H1 (cell line): ENCODE measurements at regions not wholly inside any gene's neighbourhood (a gene's known extent, or its start where the extent isn't known, plus 50 kb on each side); places are given as distances from the start of the nearest gene placed in this dataset.

Experiments
- CTCF ChIA-PET: fragments of 300-600 bp; sonication (Branson Sonifier 250); formaldehyde crosslinking; loops from one replicate; lab custom pipeline; 2021; ENCODE audit not compliant: partially characterized antibody; lab: Charles Lee
- POLR2A ChIA-PET: fragments of 300-600 bp; sonication (Branson Sonifier 250); formaldehyde crosslinking; loops from one replicate; lab custom pipeline; 2021; ENCODE audit warnings: inconsistent platforms; ENCODE audit not compliant: partially characterized antibody; lab: Charles Lee
- DNase-seq, 2 experiments: peaks; one replicate each; pipeline versions ENCODE4 v3.0.0 to v3.0.0-alpha.2; 2010 to 2022; ENCODE audit warnings: low spot score in 2 of 2, low read depth in 1 of 2, mixed read lengths in 1 of 2
- FAIRE-seq: peaks from 2 replicates; lab custom pipeline; 2011; peaks lifted over from hg19 to GRCh38; lab: Jason Lieb, UNC
- H2AFZ ChIP-seq: 2 replicates; pipeline ENCODE4 v1.8.1; 2012; ENCODE audit warnings: low read length, inconsistent platforms
- H2AK5ac ChIP-seq: 2 replicates; pipeline ENCODE4 v1.6.1; 2013; ENCODE audit warnings: low read depth, low read length
- H2BK120ac ChIP-seq: replicated peaks from 2 replicates; pipeline ENCODE3; 2013; ENCODE audit warnings: low read depth, low read length, inconsistent platforms
- H2BK12ac ChIP-seq: 2 replicates; pipeline ENCODE4 v1.6.1; 2013; ENCODE audit warnings: low read depth, low read length
- H2BK15ac ChIP-seq: 2 replicates; pipeline ENCODE4 v1.6.1; 2013; ENCODE audit warnings: low read length
- H2BK20ac ChIP-seq: 2 replicates; pipeline ENCODE4 v1.6.1; 2013; ENCODE audit warnings: low read length
- H2BK5ac ChIP-seq: 2 replicates; pipeline ENCODE4 v1.6.1; 2013; ENCODE audit warnings: low read depth, low read length
- H3K14ac ChIP-seq: 2 replicates; pipeline ENCODE4 v1.6.1; 2013; ENCODE audit warnings: inconsistent platforms; ENCODE audit not compliant: insufficient read length
- H3K18ac ChIP-seq: 2 replicates; pipeline ENCODE4 v1.6.1; 2013; ENCODE audit warnings: low read length; ENCODE audit errors: extremely low read depth
- H3K23ac ChIP-seq: 2 replicates; pipeline ENCODE4 v1.6.1; 2013; ENCODE audit warnings: inconsistent platforms; ENCODE audit not compliant: insufficient read length
- H3K23me2 ChIP-seq: 2 replicates; pipeline ENCODE4 v1.6.1; 2013; ENCODE audit warnings: low read depth, low read length
- H3K27ac ChIP-seq: 2 replicates; pipeline ENCODE4 v1.6.1; 2011; ENCODE audit warnings: low read depth, low read length, inconsistent platforms
- H3K27me3 ChIP-seq, 4 experiments: replicated peaks in 1 of 4; 1 replicate in 1 of 4; 2 replicates in 3 of 4; pipeline versions ENCODE4 v1.6.1 to v1.8.1; 2011 to 2013; ENCODE audit warnings: low read length in 3 of 4, mild to moderate bottlenecking in 3 of 4, inconsistent platforms in 2 of 4, mixed read lengths in 2 of 4, moderate library complexity in 1 of 4; ENCODE audit not compliant: control insufficient read depth in 3 of 4, insufficient read depth in 3 of 4; ENCODE audit errors: extremely low read depth in 1 of 4
- H3K36me3 ChIP-seq, 4 experiments: 2 replicates each; pipeline versions ENCODE4 v1.6.1 to v1.8.1; 2011 to 2013; ENCODE audit warnings: mild to moderate bottlenecking in 4 of 4, low read length in 3 of 4, moderate library complexity in 2 of 4, control low read depth in 1 of 4, inconsistent platforms in 1 of 4; ENCODE audit not compliant: insufficient read depth in 4 of 4, control insufficient read depth in 2 of 4
- H3K4ac ChIP-seq: replicated peaks from 2 replicates; pipeline ENCODE3; 2013; ENCODE audit warnings: low read length, low read depth, mixed read lengths, inconsistent platforms; ENCODE audit not compliant: insufficient read length
- H3K4me1 ChIP-seq, 4 experiments: replicated peaks in 1 of 4; 1 replicate in 1 of 4; 2 replicates in 3 of 4; pipeline versions ENCODE4 v1.6.1 to v1.8.1; 2011 to 2013; ENCODE audit warnings: low read length in 3 of 4, inconsistent platforms in 2 of 4, mixed read lengths in 1 of 4; ENCODE audit not compliant: insufficient read depth in 4 of 4, control insufficient read depth in 3 of 4
- H3K4me2 ChIP-seq, 2 experiments: 2 replicates each; pipeline versions ENCODE4 v1.6.1 to v1.8.1; 2011 to 2013; ENCODE audit warnings: low read depth in 2 of 2, low read length in 2 of 2, control low read depth in 1 of 2, inconsistent platforms in 1 of 2, mild to moderate bottlenecking in 1 of 2; ENCODE audit not compliant: insufficient read depth in 1 of 2
- H3K4me3 ChIP-seq, 4 experiments: fragments of 200-600, 300-600 bp in 1 of 4; sonication (generic), shearing (Covaris generic), sonication (Bioruptor Twin) in 1 of 4; 2 replicates each; pipeline versions ENCODE4 v1.5.1 to v1.8.1; 2011 to 2016; ENCODE audit warnings: low read length in 4 of 4, low read depth in 3 of 4, control low read depth in 2 of 4, inconsistent platforms in 2 of 4, mild to moderate bottlenecking in 2 of 4, mixed read lengths in 1 of 4, moderate library complexity in 1 of 4; ENCODE audit not compliant: insufficient read depth in 2 of 4; ENCODE audit errors: extremely low read depth in 1 of 4
- H3K56ac ChIP-seq: replicated peaks from 2 replicates; pipeline ENCODE3; 2013; ENCODE audit warnings: low read depth, mild to moderate bottlenecking, mixed read lengths, low read length, inconsistent platforms; ENCODE audit not compliant: insufficient read length
- H3K79me1 ChIP-seq: 2 replicates; pipeline ENCODE4 v1.6.1; 2013; ENCODE audit warnings: low read depth, low read length, control low read depth
- H3K79me2 ChIP-seq, 2 experiments: 2 replicates each; pipeline versions ENCODE4 v1.6.1 to v1.8.1; 2012 to 2013; ENCODE audit warnings: low read length in 2 of 2, mild to moderate bottlenecking in 2 of 2, inconsistent platforms in 1 of 2; ENCODE audit not compliant: insufficient read depth in 2 of 2, control insufficient read depth in 1 of 2
- H3K9ac ChIP-seq, 4 experiments: replicated peaks in 1 of 4; 1 replicate in 1 of 4; 2 replicates in 3 of 4; pipeline versions ENCODE4 v1.6.1 to v1.8.1; 2011 to 2013; ENCODE audit warnings: low read depth in 3 of 4, low read length in 3 of 4, control low read depth in 2 of 4, mild to moderate bottlenecking in 2 of 4, moderate library complexity in 2 of 4, inconsistent platforms in 1 of 4; ENCODE audit errors: extremely low read depth in 1 of 4
- H3K9me3 ChIP-seq, 2 experiments: 2 replicates each; pipeline versions ENCODE4 v1.6.1 to v1.8.1; 2012 to 2013; ENCODE audit warnings: mild to moderate bottlenecking in 2 of 2, moderate library complexity in 2 of 2, control low read depth in 1 of 2, inconsistent platforms in 1 of 2, low read depth in 1 of 2, low read length in 1 of 2, mixed read lengths in 1 of 2; ENCODE audit not compliant: insufficient read depth in 2 of 2
- H4K20me1 ChIP-seq, 2 experiments: replicated peaks in 1 of 2; 2 replicates each; pipeline versions ENCODE3 to v1.8.1; 2011 to 2013; ENCODE audit warnings: inconsistent platforms in 2 of 2, low read length in 2 of 2, mild to moderate bottlenecking in 1 of 2; ENCODE audit not compliant: insufficient read depth in 2 of 2, control insufficient read depth in 1 of 2
- H4K5ac ChIP-seq: 2 replicates; pipeline ENCODE4 v1.6.1; 2013; ENCODE audit warnings: low read length, low read depth, mixed read lengths, inconsistent platforms; ENCODE audit not compliant: insufficient read length
- H4K8ac ChIP-seq: 2 replicates; pipeline ENCODE4 v1.8.0; 2013; ENCODE audit warnings: mild to moderate bottlenecking, moderate library complexity, low read length, inconsistent platforms; ENCODE audit not compliant: insufficient read depth; ENCODE audit errors: extremely low read depth
- H4K91ac ChIP-seq: replicated peaks from 2 replicates; pipeline ENCODE3; 2013; ENCODE audit warnings: low read length, mixed read lengths, inconsistent platforms; ENCODE audit not compliant: insufficient read length
- BRCA1 ChIP-seq: IDR thresholded peaks from 2 replicates; pipeline ENCODE4 v1.6.1; 2012; ENCODE audit warnings: low read depth, low read length, improper control_type of control experiment
- CEBPB ChIP-seq: IDR thresholded peaks from 2 replicates; pipeline ENCODE4 v1.6.1; 2012; ENCODE audit warnings: low read depth, low read length
- CHD1 ChIP-seq: IDR thresholded peaks from 2 replicates; pipeline ENCODE4 v1.6.1; 2012; ENCODE audit warnings: low read depth, low read length, improper control_type of control experiment
- CHD2 ChIP-seq: IDR thresholded peaks from 2 replicates; pipeline ENCODE4 v1.6.1; 2012; ENCODE audit warnings: low read length, improper control_type of control experiment
- HDAC6 ChIP-seq: IDR thresholded peaks from one replicate; pipeline ENCODE4 v1.7.1; 2012; ENCODE audit warnings: low read depth, mild to moderate bottlenecking, inconsistent platforms, low read length, moderate library complexity
- NRF1 ChIP-seq: IDR thresholded peaks from 2 replicates; pipeline ENCODE4 v1.6.1; 2011; ENCODE audit warnings: mild to moderate bottlenecking, low read depth, low read length, improper control_type of control experiment
- PHF8 ChIP-seq: fragments of 200-600 bp; sonication (generic); conservative IDR thresholded peaks from 2 replicates; pipeline ENCODE4 v1.7.1; 2012; ENCODE audit warnings: low read depth, mild to moderate bottlenecking, inconsistent platforms, low read length, moderate library complexity
- SAP30 ChIP-seq: fragments of 300-600 bp; sonication (generic); IDR thresholded peaks from 2 replicates; pipeline ENCODE4 v1.7.1; 2012; ENCODE audit warnings: low read length, moderate library complexity, mild to moderate bottlenecking, inconsistent platforms; ENCODE audit not compliant: insufficient read depth, insufficient replicate concordance
- TCF12 ChIP-seq: IDR thresholded peaks from 2 replicates; pipeline ENCODE4 v1.6.1; 2011; ENCODE audit warnings: low read depth, mild to moderate bottlenecking, low read length
- YY1 ChIP-seq: IDR thresholded peaks from 2 replicates; pipeline ENCODE4 v1.6.1; 2011; ENCODE audit warnings: low read depth, mild to moderate bottlenecking, low read length
- TF ChIP-seq, protein P1 (sequence below): IDR thresholded peaks from 2 replicates; pipeline ENCODE4 v1.6.1; 2011; ENCODE audit warnings: low read depth, mild to moderate bottlenecking, low read length; ENCODE audit not compliant: insufficient read depth
- TF ChIP-seq, protein P2 (sequence below): IDR thresholded peaks from 2 replicates; pipeline ENCODE4 v1.6.1; 2012; ENCODE audit warnings: inconsistent platforms

DNA sequence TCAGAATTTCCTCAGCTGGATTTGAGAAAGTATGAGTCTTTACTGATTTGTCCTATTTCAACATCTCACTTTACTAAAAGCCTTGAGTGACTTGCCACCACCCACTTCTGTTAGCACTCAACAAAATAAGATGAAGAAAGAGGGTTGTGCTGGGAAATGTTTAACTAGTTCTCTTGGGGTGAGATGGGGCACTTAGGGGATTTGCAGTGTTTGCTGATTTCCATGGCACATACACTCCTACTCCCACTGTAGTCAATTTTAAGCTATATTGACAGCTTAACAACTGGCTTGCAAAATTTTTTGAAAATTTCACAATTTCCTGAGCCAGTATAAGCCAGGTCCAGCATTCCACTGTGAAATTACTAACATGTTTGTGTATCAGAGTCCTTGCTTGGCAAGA, 463.1 kb upstream of the ARHGEF26 start:
- H2AFZ ChIP-seq = peak overlapping the region; percentile 60; the same call in 1 of the 2 replicates

More for the DNA sequence above, 463.1 kb upstream of the ARHGEF26 start:
- no peak overlapping the region for H4K5ac ChIP-seq
- no peak overlapping the region for H4K8ac ChIP-seq
- H2BK20ac ChIP-seq = no peak overlapping the region
- DNase-seq = no peak
- no peaks in the 10 kb centered on the region for H3K79me1 ChIP-seq
- H3K23ac ChIP-seq = no peak overlapping the region
- no peak overlapping the region for H3K4me3 ChIP-seq
- H3K4ac ChIP-seq = no peak overlapping the region
- FAIRE-seq = no peak
- no peak overlapping the region for H3K14ac ChIP-seq
- H3K36me3 ChIP-seq = no peaks in the 10 kb centered on the region
- H2BK5ac ChIP-seq = no peak overlapping the region
- no peak overlapping the region for H4K91ac ChIP-seq
- ChIA-PET POLR2A (interaction anchor here (1.1 kb wide), 1 partner anchor 16 kb away, joined by 3 read pairs; no protein-coding TSS in a partner anchor), CTCF (no interaction called here)
- H4K20me1 ChIP-seq = no peaks in the 10 kb centered on the region
- no peaks in the 10 kb centered on the region for H3K23me2 ChIP-seq
- H3K56ac ChIP-seq = no peak overlapping the region
- H3K9ac ChIP-seq = no peak overlapping the region
- H3K4me2 ChIP-seq = no peak overlapping the region
- H3K9me3 ChIP-seq = no peaks in the 10 kb centered on the region
- no peak overlapping the region for H3K18ac ChIP-seq
- TF ChIP-seq BRCA1 = no peak
- TF ChIP-seq SAP30 = no peak
- TF ChIP-seq CHD2 = no peak
- TF ChIP-seq, protein P1, sequence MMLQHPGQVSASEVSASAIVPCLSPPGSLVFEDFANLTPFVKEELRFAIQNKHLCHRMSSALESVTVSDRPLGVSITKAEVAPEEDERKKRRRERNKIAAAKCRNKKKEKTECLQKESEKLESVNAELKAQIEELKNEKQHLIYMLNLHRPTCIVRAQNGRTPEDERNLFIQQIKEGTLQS = no peak
- TF ChIP-seq HDAC6 = no peak
- no peak for TF ChIP-seq CEBPB
- TF ChIP-seq NRF1 = no peak
- no peak for TF ChIP-seq YY1
- no peak for TF ChIP-seq CHD1
- no peak for TF ChIP-seq PHF8
- TF ChIP-seq TCF12 = no peak
- TF ChIP-seq, protein P2, sequence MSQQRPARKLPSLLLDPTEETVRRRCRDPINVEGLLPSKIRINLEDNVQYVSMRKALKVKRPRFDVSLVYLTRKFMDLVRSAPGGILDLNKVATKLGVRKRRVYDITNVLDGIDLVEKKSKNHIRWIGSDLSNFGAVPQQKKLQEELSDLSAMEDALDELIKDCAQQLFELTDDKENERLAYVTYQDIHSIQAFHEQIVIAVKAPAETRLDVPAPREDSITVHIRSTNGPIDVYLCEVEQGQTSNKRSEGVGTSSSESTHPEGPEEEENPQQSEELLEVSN = no peak
- H2BK15ac ChIP-seq = no peak overlapping the region
- no peak overlapping the region for H2AK5ac ChIP-seq
- H3K4me1 ChIP-seq = no peaks in the 10 kb centered on the region
- H3K27ac ChIP-seq = no peak overlapping the region
- H3K27me3 ChIP-seq = no peaks in the 10 kb centered on the region
- no peaks in the 10 kb centered on the region for H3K79me2 ChIP-seq
- H2BK120ac ChIP-seq = no peak overlapping the region
- no peak overlapping the region for H2BK12ac ChIP-seq
